Thyroid gland (tissue), 4 donors: ENCODE measurements at regions not wholly inside any gene's neighbourhood (a gene's known extent, or its start where the extent isn't known, plus 50 kb on each side); places are given as distances from the start of the nearest gene placed in this dataset.
"Not testable (repeated sequence)": the region's sequence is repeated elsewhere in the genome, so short reads cannot be mapped to it uniquely, and the experiment has no call there.

Source experiments
- DNase-seq, 2 donors: peaks; one replicate each; pipeline ENCODE4 v3.0.0-alpha.2; 2019
- H3K27ac ChIP-seq, 3 donors: fragments of 200-600 bp; sonication (generic); 1 replicate in 2 of 3; 2 replicates in 1 of 3; pipeline ENCODE4 v1.5.1; 2016 to 2019; ENCODE audit warnings: mild to moderate bottlenecking in 1 of 3, moderate library complexity in 1 of 3
- H3K27me3 ChIP-seq: fragments of 200-600 bp; sonication (generic); one replicate; pipeline ENCODE4 v1.5.1; 2019
- H3K36me3 ChIP-seq, 2 donors: fragments of 200-600 bp; sonication (generic); one replicate each; pipeline ENCODE4 v1.5.1; 2016 to 2019
- H3K4me1 ChIP-seq, 2 donors: fragments of 200-600 bp; sonication (generic); one replicate each; pipeline ENCODE4 v1.5.1; 2017 to 2019
- H3K4me3 ChIP-seq, 3 donors: fragments of 200-600 bp; sonication (generic); replicated peaks in 1 of 3; 1 replicate in 2 of 3; 2 replicates in 1 of 3; pipeline ENCODE4 v1.5.1; 2016; ENCODE audit warnings: mild to moderate bottlenecking in 1 of 3
- H3K9me3 ChIP-seq: fragments of 200-600 bp; sonication (generic); one replicate; pipeline ENCODE4 v1.5.1; 2017
- POLR2A ChIP-seq, 2 donors: fragments of 450-650 bp; IDR thresholded peaks; one replicate each; pipeline ENCODE4 v1.6.1; 2017; ENCODE audit warnings: antibody characterized with exemption in 2 of 2, mild to moderate bottlenecking in 2 of 2, moderate library complexity in 1 of 2
- WGBS, 2 donors: methylation state at CpG; one replicate each; pipeline ENCODE4 v1.1.5; 2017; 5-methylcytosine and 5-hydroxymethylcytosine counted together
- intact Hi-C: fragments of 100-400 bp; cut with DNase I; formaldehyde crosslinking; loops from one replicate; pipeline ENCODE4 v1.15.1; 2023
- TF ChIP-seq, protein P1 (sequence below), 6 experiments: fragments of 200-600 bp in 3 of 6; fragments of 450-650 bp in 3 of 6; sonication (generic) in 3 of 6; IDR thresholded peaks; one replicate each; pipeline ENCODE4 v1.5.1; 2016 to 2019; ENCODE audit warnings: antibody characterized with exemption in 6 of 6, mild to moderate bottlenecking in 2 of 6, inconsistent platforms in 1 of 6, moderate library complexity in 1 of 6

GRCh38 chr9:7554699-7555098, 244.9 kb downstream of the DMAC1 start:
- H3K27ac ChIP-seq: no peak overlapping the region
- TF ChIP-seq POLR2A (IDR thresholded peaks at IDR 0.05): no peak
- TF ChIP-seq, protein P1, sequence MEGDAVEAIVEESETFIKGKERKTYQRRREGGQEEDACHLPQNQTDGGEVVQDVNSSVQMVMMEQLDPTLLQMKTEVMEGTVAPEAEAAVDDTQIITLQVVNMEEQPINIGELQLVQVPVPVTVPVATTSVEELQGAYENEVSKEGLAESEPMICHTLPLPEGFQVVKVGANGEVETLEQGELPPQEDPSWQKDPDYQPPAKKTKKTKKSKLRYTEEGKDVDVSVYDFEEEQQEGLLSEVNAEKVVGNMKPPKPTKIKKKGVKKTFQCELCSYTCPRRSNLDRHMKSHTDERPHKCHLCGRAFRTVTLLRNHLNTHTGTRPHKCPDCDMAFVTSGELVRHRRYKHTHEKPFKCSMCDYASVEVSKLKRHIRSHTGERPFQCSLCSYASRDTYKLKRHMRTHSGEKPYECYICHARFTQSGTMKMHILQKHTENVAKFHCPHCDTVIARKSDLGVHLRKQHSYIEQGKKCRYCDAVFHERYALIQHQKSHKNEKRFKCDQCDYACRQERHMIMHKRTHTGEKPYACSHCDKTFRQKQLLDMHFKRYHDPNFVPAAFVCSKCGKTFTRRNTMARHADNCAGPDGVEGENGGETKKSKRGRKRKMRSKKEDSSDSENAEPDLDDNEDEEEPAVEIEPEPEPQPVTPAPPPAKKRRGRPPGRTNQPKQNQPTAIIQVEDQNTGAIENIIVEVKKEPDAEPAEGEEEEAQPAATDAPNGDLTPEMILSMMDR (IDR thresholded peaks at IDR 0.05): no peak
- H3K4me3 ChIP-seq: no peak overlapping the region
- 80% methylated on average over 2 of the region's 2 CpGs for WGBS, 2 donors
- intact Hi-C loops: no loop called here
- no peaks in the 10 kb centered on the region for H3K27me3 ChIP-seq
- no peak for DNase-seq
- H3K36me3 ChIP-seq: no peaks in the 10 kb centered on the region
- no peaks in the 10 kb centered on the region for H3K4me1 ChIP-seq
- H3K9me3 ChIP-seq: no peaks in the 10 kb centered on the region

DNA sequence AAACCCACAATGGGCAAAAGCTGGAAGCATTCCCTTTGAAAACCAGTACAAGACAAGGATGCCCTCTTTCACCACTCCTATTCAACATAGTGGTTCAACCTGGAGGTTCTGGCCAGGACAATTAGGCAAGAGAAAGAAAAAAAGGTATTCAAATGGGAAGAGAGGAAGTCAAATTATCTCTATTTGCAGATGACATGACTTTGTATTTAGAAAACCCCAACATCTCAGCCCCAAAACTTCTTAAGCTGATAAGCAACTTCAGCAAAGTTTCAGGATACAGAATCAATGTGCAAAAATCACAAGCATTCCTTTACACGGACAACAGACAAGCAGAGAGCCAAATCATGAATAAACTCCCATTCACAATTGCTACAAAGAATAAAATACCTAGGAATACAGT, 246.9 kb downstream of the DMAC1 start:
- H3K27me3 ChIP-seq, H3K27ac ChIP-seq, DNase-seq, H3K4me3 ChIP-seq, H3K9me3 ChIP-seq, H3K4me1 ChIP-seq, H3K36me3 ChIP-seq, intact Hi-C loops: not testable (repeated sequence)
- 57 to 59% methylated on average over 1 of the region's 1 CpG for WGBS, 2 donors

DNA sequence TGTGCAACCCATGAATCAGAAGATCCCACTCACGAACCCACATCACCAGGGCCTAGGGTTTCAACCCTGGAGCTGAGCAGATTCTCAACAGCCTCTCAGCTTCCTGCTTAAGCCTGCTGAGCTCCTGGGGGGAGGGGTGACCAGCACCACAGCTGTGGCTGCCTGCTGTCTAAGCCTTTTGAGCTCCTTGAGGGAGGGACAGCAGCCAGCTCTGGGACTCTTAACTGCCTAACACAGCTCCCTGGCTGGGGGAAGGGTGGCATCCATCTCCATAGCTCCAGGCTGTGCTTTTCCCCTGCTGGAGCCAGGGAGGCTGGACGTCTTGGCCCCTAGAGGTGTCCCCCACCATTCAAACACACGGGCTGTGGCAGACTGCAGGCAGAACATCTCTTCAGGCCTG, 250.3 kb downstream of the DMAC1 start:
- no peaks in the 10 kb centered on the region for H3K27me3 ChIP-seq
- 33 to 43% methylated on average over 1 to 3 of the region's 3 CpGs for WGBS, 2 donors
- H3K4me1 ChIP-seq: no peaks in the 10 kb centered on the region
- intact Hi-C loops: no loop called here
- TF ChIP-seq, protein P1 (IDR thresholded peaks at IDR 0.05): no peak
- no peak overlapping the region for H3K4me3 ChIP-seq
- H3K36me3 ChIP-seq: no peaks in the 10 kb centered on the region
- no peaks in the 10 kb centered on the region for H3K9me3 ChIP-seq
- DNase-seq: peak; percentile 92 to 94
- H3K27ac ChIP-seq: no peak overlapping the region

GRCh38 chr9:7546261-7546660, 253.3 kb downstream of the DMAC1 start:
- H3K36me3 ChIP-seq: no peaks in the 10 kb centered on the region
- no peaks in the 10 kb centered on the region for H3K27me3 ChIP-seq
- no peak overlapping the region for H3K27ac ChIP-seq
- no peak overlapping the region for H3K4me3 ChIP-seq
- no peaks in the 10 kb centered on the region for H3K9me3 ChIP-seq
- H3K4me1 ChIP-seq: no peaks in the 10 kb centered on the region
- intact Hi-C loops: no loop called here
- no peak for DNase-seq
- 0 to 88% methylated on average over 1 of the region's 1 CpG for WGBS, 2 donors
- TF ChIP-seq, protein P1 (IDR thresholded peaks at IDR 0.05): no peak
- no peak for TF ChIP-seq POLR2A (IDR thresholded peaks at IDR 0.05)

DNA sequence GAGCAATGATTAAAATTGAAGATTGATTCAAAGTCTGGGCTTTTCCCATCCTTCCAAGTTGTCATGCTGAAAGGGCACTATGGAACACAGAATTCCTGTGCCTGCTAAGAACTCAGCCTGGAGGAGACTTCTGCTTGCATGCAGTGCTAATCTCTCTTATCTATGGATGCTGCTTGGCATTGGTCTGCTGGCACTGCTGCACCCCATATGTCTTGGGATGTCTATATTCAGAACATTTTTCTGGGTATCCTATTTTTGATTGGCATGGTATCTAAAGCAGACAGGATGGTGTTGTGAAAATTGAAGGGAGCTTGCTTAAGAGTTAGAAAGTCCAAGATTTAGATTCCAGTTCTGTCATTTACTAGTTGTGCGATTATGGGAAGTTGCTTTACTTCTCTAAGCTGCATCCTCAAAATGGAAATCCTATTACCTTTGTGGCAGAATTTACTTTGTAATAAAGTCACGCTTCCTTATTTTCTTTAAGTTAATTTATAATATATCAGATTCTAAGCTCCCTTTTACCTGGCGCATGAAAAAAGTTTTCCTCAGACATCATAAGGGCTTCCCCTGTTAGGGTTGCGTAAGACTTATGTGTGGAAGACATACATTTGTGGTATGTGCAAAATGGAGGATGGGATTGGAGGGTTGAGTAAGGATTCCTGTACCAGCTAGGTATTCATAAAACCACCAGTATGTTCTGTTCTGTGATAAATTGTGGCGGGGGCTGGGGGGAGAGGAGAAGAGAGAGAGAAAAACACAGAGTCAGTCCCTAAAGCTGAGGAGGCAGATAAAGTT, 254.0 kb downstream of the DMAC1 start:
- no peak for TF ChIP-seq POLR2A (IDR thresholded peaks at IDR 0.05)
- TF ChIP-seq, protein P1 (IDR thresholded peaks at IDR 0.05): no peak
- WGBS, 2 donors: 95 to 99% methylated on average over 5 of the region's 5 CpGs

More for the DNA sequence above, 254.0 kb downstream of the DMAC1 start:
- Histone ChIP-seq H3K36me3 (no peaks in the 10 kb centered on the region), H3K4me1 (no peaks in the 10 kb centered on the region), H3K9me3 (no peaks in the 10 kb centered on the region), H3K4me3 (no peak overlapping the region), H3K27ac (no peak overlapping the region), H3K27me3 (no peaks in the 10 kb centered on the region)
- DNase-seq: no peak
- intact Hi-C loops: no loop called here
